Transverse colon (tissue), 4 donors: ENCODE measurements at regions not wholly inside any gene's neighbourhood (a gene's known extent, or its start where the extent isn't known, plus 50 kb on each side); places are given as distances from the start of the nearest gene placed in this dataset.
"Not testable (repeated sequence)": the region's sequence is repeated elsewhere in the genome, so short reads cannot be mapped to it uniquely, and the experiment has no call there.

Source experiments
- DNase-seq: peaks from one replicate; pipeline ENCODE4 v3.0.0-alpha.2; 2019
- H3K27ac ChIP-seq, 4 donors: fragments of 200-600 bp; sonication (generic); 2 replicates each; pipeline ENCODE4 v1.5.1; 2016 to 2018; ENCODE audit warnings: inconsistent platforms in 4 of 4
- H3K27me3 ChIP-seq: fragments of 200-600 bp; sonication (generic); 2 replicates; pipeline ENCODE4 v1.5.1; 2017; ENCODE audit warnings: inconsistent platforms
- H3K36me3 ChIP-seq, 4 donors: fragments of 200-600 bp; sonication (generic); 2 replicates each; pipeline ENCODE4 v1.5.1; 2017 to 2019; ENCODE audit warnings: inconsistent platforms in 4 of 4
- H3K4me1 ChIP-seq, 4 donors: fragments of 200-600 bp; sonication (generic); 2 replicates each; pipeline ENCODE4 v1.5.1; 2017 to 2020; ENCODE audit warnings: inconsistent platforms in 4 of 4
- H3K4me3 ChIP-seq, 4 donors: fragments of 200-600 bp; sonication (generic); 1 replicate in 1 of 4; 2 replicates in 3 of 4; pipeline versions ENCODE4 v1.5.1 to v1.6.1; 2017 to 2019; ENCODE audit warnings: inconsistent platforms in 4 of 4
- H3K9me3 ChIP-seq, 2 donors: fragments of 200-600 bp; sonication (generic); 2 replicates each; pipeline ENCODE4 v1.5.1; 2017 to 2019; ENCODE audit warnings: inconsistent platforms in 2 of 2
- EP300 ChIP-seq: sonication (generic); formaldehyde crosslinking; IDR thresholded peaks from one replicate; pipeline ENCODE4 v1.6.1; 2017; ENCODE audit warnings: antibody characterized with exemption, low read depth
- POLR2A ChIP-seq: fragments of 450-650 bp; IDR thresholded peaks from one replicate; pipeline ENCODE4 v1.6.1; 2016; ENCODE audit warnings: antibody characterized with exemption, mild to moderate bottlenecking, moderate library complexity
- POLR2AphosphoS5 ChIP-seq, 3 donors: sonication (generic); formaldehyde crosslinking; IDR thresholded peaks; one replicate each; pipeline ENCODE4 v1.6.1; 2016; ENCODE audit warnings: antibody characterized with exemption in 3 of 3
- WGBS, 2 donors: methylation state at CpG; one replicate each; pipeline ENCODE4 v1.1.5; 2018; ENCODE audit warnings: low coverage in 1 of 2; 5-methylcytosine and 5-hydroxymethylcytosine counted together
- in situ Hi-C, 4 donors: fragments of 200-750 bp; cut with MboI; loops; one replicate each; pipeline versions ENCODE4 v1.15.0 to v1.15.1; 2017; ENCODE audit warnings: low sequenced_read_pairs in 3 of 4, low pct_ligation_motif_present in 1 of 4, low pct_unique_long_range_greater_than_20kb in 1 of 4
- intact Hi-C: fragments of 100-400 bp; cut with DNase I; formaldehyde crosslinking; loops from one replicate; pipeline ENCODE4 v1.15.1; 2023; ENCODE audit warnings: low total_unique reads
- TF ChIP-seq, protein P1 (sequence below), 5 experiments: fragments of 200-600 bp in 3 of 5; fragments of 450-650 bp in 2 of 5; sonication (generic) in 3 of 5; IDR thresholded peaks; 1 replicate in 2 of 5; 2 replicates in 3 of 5; pipeline ENCODE4 v1.5.1; 2016 to 2017; ENCODE audit warnings: antibody characterized with exemption in 5 of 5, inconsistent platforms in 3 of 5, mild to moderate bottlenecking in 2 of 5, moderate library complexity in 1 of 5

GRCh38 chr10:28763471-28764170, 86.3 kb downstream of the BAMBI start:
- Histone ChIP-seq H3K27ac (no peak overlapping the region), H3K4me3 (no peak overlapping the region), H3K27me3 (no peaks in the 10 kb centered on the region), H3K4me1 (no peaks in the 10 kb centered on the region), H3K36me3 (no peaks in the 10 kb centered on the region), H3K9me3 (no peaks in the 10 kb centered on the region)
- intact Hi-C loops (no loop called here), in situ Hi-C loops (no loop called here)
- DNase-seq, result no peak
- TF ChIP-seq, protein P1, sequence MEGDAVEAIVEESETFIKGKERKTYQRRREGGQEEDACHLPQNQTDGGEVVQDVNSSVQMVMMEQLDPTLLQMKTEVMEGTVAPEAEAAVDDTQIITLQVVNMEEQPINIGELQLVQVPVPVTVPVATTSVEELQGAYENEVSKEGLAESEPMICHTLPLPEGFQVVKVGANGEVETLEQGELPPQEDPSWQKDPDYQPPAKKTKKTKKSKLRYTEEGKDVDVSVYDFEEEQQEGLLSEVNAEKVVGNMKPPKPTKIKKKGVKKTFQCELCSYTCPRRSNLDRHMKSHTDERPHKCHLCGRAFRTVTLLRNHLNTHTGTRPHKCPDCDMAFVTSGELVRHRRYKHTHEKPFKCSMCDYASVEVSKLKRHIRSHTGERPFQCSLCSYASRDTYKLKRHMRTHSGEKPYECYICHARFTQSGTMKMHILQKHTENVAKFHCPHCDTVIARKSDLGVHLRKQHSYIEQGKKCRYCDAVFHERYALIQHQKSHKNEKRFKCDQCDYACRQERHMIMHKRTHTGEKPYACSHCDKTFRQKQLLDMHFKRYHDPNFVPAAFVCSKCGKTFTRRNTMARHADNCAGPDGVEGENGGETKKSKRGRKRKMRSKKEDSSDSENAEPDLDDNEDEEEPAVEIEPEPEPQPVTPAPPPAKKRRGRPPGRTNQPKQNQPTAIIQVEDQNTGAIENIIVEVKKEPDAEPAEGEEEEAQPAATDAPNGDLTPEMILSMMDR (IDR thresholded peaks at IDR 0.05), result no peak
- no peak for TF ChIP-seq EP300
- no peak for TF ChIP-seq POLR2AphosphoS5 (IDR thresholded peaks at IDR 0.05)
- TF ChIP-seq POLR2A, result no peak
- 79 to 81% methylated on average over 6 to 7 of the region's 7 CpGs for WGBS, 2 donors

- no peak for DNase-seq
- Histone ChIP-seq H3K27me3 (no peaks in the 10 kb centered on the region), H3K27ac (no peak overlapping the region), H3K9me3 (no peaks in the 10 kb centered on the region), H3K4me1 (no peaks in the 10 kb centered on the region), H3K4me3 (no peak overlapping the region), H3K36me3 (no peaks in the 10 kb centered on the region)
- WGBS, 2 donors, result 27 to 48% methylated on average over 3 to 6 of the region's 6 CpGs
- no peak for TF ChIP-seq POLR2A
- TF ChIP-seq POLR2AphosphoS5 (IDR thresholded peaks at IDR 0.05), result no peak
- no peak for TF ChIP-seq EP300
- TF ChIP-seq, protein P1 (IDR thresholded peaks at IDR 0.05), result no peak
- intact Hi-C loops (no loop called here), in situ Hi-C loops (no loop called here)
Observed at GRCh38 chr10:28765641-28766040, 88.3 kb downstream of the BAMBI start.

- no peak overlapping the region for H3K4me3 ChIP-seq
- H3K9me3 ChIP-seq, result no peaks in the 10 kb centered on the region
- 37 to 50% methylated on average over 9 to 10 of the region's 10 CpGs for WGBS, 2 donors
- TF ChIP-seq POLR2AphosphoS5 (IDR thresholded peaks at IDR 0.05) (no peak), EP300 (no peak), POLR2A (no peak)
- TF ChIP-seq, protein P1 (IDR thresholded peaks at IDR 0.05), result no peak
- H3K36me3 ChIP-seq, result no peaks in the 10 kb centered on the region
- H3K27ac ChIP-seq, result no peak overlapping the region
- DNase-seq, result no peak
- no peaks in the 10 kb centered on the region for H3K27me3 ChIP-seq
- no peaks in the 10 kb centered on the region for H3K4me1 ChIP-seq
- intact Hi-C loops (no loop called here), in situ Hi-C loops (no loop called here)
Observed at GRCh38 chr10:28768227-28768626, 90.9 kb downstream of the BAMBI start.

DNA sequence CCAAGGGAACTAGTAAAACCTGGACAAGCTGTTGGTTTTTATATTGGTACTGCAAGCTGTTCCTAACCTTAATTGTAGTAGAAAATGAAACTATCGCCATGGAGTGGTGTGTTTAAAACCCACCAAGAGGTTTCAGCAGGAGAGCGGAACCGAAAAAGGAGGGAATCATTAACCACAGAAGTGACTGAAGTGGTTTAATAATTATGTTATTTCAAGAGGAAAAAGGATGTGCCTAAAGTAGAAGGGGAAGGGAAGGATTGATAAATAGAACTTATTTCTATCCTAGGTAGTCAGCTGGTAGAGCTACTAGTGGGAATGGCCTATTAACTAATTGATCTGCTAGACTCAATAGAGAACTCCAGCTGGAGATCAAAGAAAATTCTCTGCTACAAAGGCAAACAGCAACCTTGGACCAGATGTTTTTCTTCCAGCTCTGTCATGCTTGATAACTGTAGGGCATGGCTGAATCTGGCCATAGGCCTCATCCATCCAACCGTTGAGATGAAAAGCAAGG, 91.8 kb downstream of the BAMBI start:
- Histone ChIP-seq H3K9me3 (no peaks in the 10 kb centered on the region), H3K36me3 (no peaks in the 10 kb centered on the region), H3K27me3 (no peaks in the 10 kb centered on the region), H3K27ac (no peak overlapping the region), H3K4me1 (no peaks in the 10 kb centered on the region), H3K4me3 (no peak overlapping the region)
- intact Hi-C loops (no loop called here), in situ Hi-C loops (no loop called here)
- no peak for DNase-seq
- 48 to 65% methylated on average over 3 to 4 of the region's 4 CpGs for WGBS, 2 donors
- TF ChIP-seq, protein P1 (IDR thresholded peaks at IDR 0.05), result no peak
- TF ChIP-seq POLR2A, result no peak
- TF ChIP-seq POLR2AphosphoS5 (IDR thresholded peaks at IDR 0.05), result no peak

- H3K9me3 ChIP-seq, DNase-seq, H3K36me3 ChIP-seq, in situ Hi-C loops, H3K27ac ChIP-seq, H3K4me3 ChIP-seq, H3K27me3 ChIP-seq, H3K4me1 ChIP-seq, intact Hi-C loops: not testable (repeated sequence)
- WGBS, 2 donors, result 99% methylated on average over 31 of the region's 36 CpGs; no CpG with 5 or more reads in 1 of the 2 donors
Observed at GRCh38 chr10:28771580-28772090, 94.3 kb downstream of the BAMBI start.
